Mucosa of descending colon (tissue), 3 donors: ENCODE measurements at regions not wholly inside any gene's neighbourhood (a gene's known extent, or its start where the extent isn't known, plus 50 kb on each side); places are given as distances from the start of the nearest gene placed in this dataset.

ENCODE experiments used
- ATAC-seq: fragments of 200-7000 bp; cut with Tn5 transposase; one replicate; pipeline ENCODE4 v1.9.1; 2020; ENCODE audit warnings: mild to moderate bottlenecking, moderate library complexity
- DNase-seq, 3 donors: peaks; one replicate each; pipeline ENCODE4 v3.0.0-alpha.2; 2020
- H3K36me3 ChIP-seq: fragments of 200-600 bp; one replicate; pipeline ENCODE4 v1.8.0; 2021; ENCODE audit warnings: low read depth, mild to moderate bottlenecking
- H3K4me1 ChIP-seq: fragments of 200-600 bp; one replicate; pipeline ENCODE4 v1.8.0; 2021; ENCODE audit warnings: low read depth, mild to moderate bottlenecking
- H3K4me3 ChIP-seq: fragments of 200-600 bp; one replicate; pipeline ENCODE4 v1.8.0; 2021; ENCODE audit warnings: mild to moderate bottlenecking
- H3K9me3 ChIP-seq: fragments of 200-600 bp; one replicate; pipeline ENCODE4 v1.8.0; 2021; ENCODE audit warnings: mild to moderate bottlenecking
- intact Hi-C, 2 donors: fragments of 100-400 bp; cut with DNase I in 1 of 2; cut with micrococcal nuclease in 1 of 2; formaldehyde crosslinking; loops; one replicate each; pipeline versions ENCODE4 v1.11.0 to v1.11.1; 2022; cut with DNase I, micrococcal nuclease
- TF ChIP-seq, protein P1 (sequence below): fragments of 200-600 bp; IDR thresholded peaks from one replicate; pipeline ENCODE4 v1.8.0; 2022; ENCODE audit warnings: antibody characterized with exemption, mild to moderate bottlenecking
- donor health status: DM: no; HTN: no; CAD: no; lungs with moderate emphysema.
- donor health status: DM: no; HTN: no; CAD: no.
- donor health status: DM: no; HTN: yes; CAD: no.

DNA sequence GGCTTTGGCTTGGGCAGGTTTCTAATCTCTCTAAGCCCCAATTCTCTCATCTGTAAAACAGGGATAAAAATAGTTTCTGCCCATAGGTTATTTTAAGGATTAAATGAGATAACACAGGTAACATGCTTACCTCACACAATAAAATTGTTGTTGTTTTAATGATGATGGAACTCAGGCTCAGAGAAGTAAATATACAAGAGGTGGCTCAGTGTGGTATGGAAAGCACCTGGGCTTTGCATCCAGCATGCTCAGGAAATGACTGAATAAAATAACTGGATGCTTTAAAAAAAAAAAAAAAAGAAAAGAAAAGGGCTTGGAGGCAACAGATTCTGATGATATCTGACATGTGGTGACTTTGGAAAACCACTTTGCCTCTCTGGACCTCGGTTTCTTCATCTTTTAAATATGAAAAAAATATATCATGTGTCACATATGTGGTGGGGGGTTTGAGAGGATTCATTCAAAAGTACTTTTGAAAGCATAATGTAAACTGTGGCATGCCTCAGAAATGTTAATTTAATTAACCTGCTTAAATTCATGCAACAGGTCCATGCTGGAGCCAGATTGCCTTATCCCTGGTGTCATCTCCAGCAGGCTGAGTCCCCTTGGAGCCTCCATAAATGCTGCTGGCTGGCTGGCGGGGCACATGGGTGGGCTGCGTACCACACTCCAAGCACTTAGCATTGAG lies 112.8 kb upstream of the CDC42EP3 start:
- no peak overlapping the region for H3K4me3 ChIP-seq
- DNase-seq (no peak), ATAC-seq (no peak)
- peaks cover 15% of the 10 kb centered on the region for H3K4me1 ChIP-seq
- intact Hi-C loops, result loop anchor here in 1 of 2 donors (10.0 kb wide), 1 partner anchor 109 kb away; the partner anchor contains the start of gene CDC42EP3
- no peaks in the 10 kb centered on the region for H3K36me3 ChIP-seq
- TF ChIP-seq, protein P1, sequence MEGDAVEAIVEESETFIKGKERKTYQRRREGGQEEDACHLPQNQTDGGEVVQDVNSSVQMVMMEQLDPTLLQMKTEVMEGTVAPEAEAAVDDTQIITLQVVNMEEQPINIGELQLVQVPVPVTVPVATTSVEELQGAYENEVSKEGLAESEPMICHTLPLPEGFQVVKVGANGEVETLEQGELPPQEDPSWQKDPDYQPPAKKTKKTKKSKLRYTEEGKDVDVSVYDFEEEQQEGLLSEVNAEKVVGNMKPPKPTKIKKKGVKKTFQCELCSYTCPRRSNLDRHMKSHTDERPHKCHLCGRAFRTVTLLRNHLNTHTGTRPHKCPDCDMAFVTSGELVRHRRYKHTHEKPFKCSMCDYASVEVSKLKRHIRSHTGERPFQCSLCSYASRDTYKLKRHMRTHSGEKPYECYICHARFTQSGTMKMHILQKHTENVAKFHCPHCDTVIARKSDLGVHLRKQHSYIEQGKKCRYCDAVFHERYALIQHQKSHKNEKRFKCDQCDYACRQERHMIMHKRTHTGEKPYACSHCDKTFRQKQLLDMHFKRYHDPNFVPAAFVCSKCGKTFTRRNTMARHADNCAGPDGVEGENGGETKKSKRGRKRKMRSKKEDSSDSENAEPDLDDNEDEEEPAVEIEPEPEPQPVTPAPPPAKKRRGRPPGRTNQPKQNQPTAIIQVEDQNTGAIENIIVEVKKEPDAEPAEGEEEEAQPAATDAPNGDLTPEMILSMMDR, result no peak
- H3K9me3 ChIP-seq, result peaks cover 4% of the 10 kb centered on the region

DNA sequence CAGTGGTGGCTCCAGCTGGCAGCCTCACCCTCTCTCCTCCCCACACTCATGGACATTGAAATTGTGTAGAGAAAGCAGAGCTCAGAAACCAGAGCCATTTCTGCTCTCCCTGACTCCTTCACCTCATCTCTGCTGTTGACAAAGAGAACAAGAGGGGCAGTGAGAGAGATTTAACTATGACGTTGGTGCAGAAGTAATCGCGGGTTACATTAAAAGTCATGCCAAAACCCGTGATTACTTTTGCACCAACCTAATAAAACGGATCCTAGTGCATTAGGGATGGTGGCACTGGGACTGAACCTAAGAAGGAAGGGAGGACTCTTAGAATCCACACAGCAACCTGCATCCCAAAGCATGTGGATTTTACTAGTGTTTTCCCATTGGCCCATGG lies 113.3 kb upstream of the CDC42EP3 start:
- intact Hi-C loops, result loop anchor here in 1 of 2 donors (10.0 kb wide), 1 partner anchor 110 kb away; the partner anchor contains the start of gene CDC42EP3
- Histone ChIP-seq H3K4me1 (peaks cover 15% of the 10 kb centered on the region), H3K4me3 (no peak overlapping the region), H3K36me3 (no peaks in the 10 kb centered on the region), H3K9me3 (peaks cover 4% of the 10 kb centered on the region)
- TF ChIP-seq, protein P1, result no peak
- DNase-seq (no peak), ATAC-seq (no peak)

DNA sequence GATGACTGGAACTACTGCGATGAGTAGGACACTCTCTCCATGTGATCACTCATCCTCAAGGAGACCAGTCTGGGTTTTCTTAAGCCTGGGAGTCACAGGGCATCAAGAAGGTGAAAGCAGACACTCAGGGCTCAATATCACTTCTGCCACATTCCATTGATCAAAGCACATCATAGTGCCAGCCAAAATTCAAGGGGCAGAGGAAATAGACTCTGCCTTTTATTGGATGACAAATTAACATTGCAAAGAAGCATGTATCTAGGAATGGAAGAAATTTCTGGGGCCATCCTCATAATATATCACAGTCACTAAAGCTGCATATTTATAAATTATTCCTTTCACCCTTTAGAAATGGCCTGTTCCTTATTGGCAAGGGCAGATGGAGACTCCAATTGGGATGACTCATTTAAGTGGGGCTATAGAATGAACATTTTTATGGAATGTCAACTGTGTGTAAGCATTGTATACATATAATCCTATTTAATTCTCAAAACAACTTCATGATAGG lies 114.8 kb upstream of the CDC42EP3 start:
- Histone ChIP-seq H3K36me3 (no peaks in the 10 kb centered on the region), H3K9me3 (peaks cover 4% of the 10 kb centered on the region), H3K4me3 (no peak overlapping the region), H3K4me1 (peaks cover 15% of the 10 kb centered on the region)
- intact Hi-C loops, result loop anchor here in 1 of 2 donors (10.0 kb wide), 1 partner anchor 111 kb away; the partner anchor contains the start of gene CDC42EP3
- TF ChIP-seq, protein P1, result no peak
- ATAC-seq, result peak; percentile 87
- DNase-seq, result no peak

DNA sequence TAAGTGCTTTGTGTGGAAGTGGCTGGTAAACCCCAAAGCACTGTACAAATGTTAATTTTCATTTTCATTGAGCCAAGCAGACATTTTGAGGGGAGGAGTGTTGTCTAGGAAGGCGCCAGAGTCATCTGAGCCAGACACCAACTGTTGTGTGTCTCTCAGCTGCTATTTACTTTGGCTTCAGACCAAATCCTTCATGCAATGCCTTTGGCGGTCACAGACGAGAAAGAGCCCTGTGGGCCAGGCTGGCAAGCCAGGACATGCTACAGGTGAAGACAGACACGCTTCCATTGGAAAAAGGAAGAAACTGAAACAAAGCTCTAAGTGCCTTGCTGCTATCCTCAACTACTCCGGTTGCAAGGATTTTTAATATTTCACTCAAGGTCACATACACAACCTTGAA lies 115.4 kb upstream of the CDC42EP3 start:
- intact Hi-C loops, result loop anchor here in 1 of 2 donors (10.0 kb wide), 1 partner anchor 112 kb away; the partner anchor contains the start of gene CDC42EP3
- peaks cover 15% of the 10 kb centered on the region for H3K4me1 ChIP-seq
- peak; percentile 87 for ATAC-seq
- TF ChIP-seq, protein P1, result no peak
- H3K4me3 ChIP-seq, result no peak overlapping the region
- DNase-seq, result peak; percentile 63 to 65 (median 65)
- no peaks in the 10 kb centered on the region for H3K36me3 ChIP-seq
- peaks cover 4% of the 10 kb centered on the region for H3K9me3 ChIP-seq

DNA sequence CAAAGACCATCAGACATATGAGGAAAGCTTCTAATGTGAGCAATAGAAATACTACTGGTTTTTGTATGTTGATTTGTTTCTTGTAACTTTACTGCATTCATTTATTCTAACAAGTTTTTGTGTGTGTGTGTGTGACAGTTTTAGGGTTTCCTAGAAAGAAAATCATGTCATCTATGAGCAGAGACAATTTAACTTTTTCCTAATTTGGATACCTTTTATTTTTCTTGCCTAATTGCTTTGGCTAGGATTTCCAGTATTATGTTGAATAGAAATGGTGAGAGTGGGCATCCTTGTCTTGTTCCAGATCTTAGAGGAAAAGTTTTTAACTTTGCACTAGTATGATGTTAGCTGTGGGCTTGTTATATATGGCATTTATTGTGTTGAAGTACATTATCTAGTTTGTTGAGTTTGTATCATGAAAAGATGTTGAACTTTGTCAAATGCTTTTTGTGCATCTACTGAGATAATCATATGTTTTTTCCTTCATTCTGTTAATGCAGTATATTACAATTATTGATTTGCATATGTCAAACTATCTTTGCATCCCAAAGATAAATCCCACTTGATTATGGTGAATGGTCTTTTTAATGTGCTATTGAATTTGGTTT lies 117.3 kb upstream of the CDC42EP3 start:
- intact Hi-C loops, result loop anchor here in 1 of 2 donors (10.0 kb wide), 1 partner anchor 114 kb away; the partner anchor contains the start of gene CDC42EP3
- DNase-seq, result no peak
- peaks cover 4% of the 10 kb centered on the region for H3K9me3 ChIP-seq
- H3K4me1 ChIP-seq, result peaks cover 9% of the 10 kb centered on the region
- no peaks in the 10 kb centered on the region for H3K36me3 ChIP-seq
- no peak for ATAC-seq
- no peak overlapping the region for H3K4me3 ChIP-seq
- TF ChIP-seq, protein P1, result no peak
